ENCODE measurements at regions not wholly inside any gene's neighbourhood (a gene's known extent, or its start where the extent isn't known, plus 50 kb on each side); places are given as distances from the start of the nearest gene placed in this dataset.

DNA sequence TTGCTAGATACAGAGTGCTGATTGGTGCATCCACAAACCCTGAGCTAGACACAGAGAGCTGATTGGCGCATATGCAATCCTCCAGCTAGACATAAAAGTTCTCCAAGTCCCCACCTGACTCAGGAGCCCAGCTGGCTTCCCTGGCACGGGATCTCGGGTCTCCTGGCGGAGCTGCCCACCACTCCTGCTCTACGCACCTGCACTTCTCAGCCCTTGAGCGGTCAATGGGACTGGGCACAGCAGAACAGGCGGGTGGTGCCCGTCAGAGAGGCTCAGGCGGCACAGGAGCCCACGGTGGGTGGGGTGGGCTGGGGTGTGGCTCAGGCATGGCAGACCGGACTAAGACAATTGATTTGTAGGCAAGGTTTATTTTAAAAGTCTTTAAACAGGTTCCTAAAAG is 1365.5 kb downstream of the FAM181B start:
- Mint-ChIP-seq H3K36me3 (ENCODE audit: low read depth, unreplicated experiment) (no peaks in the 10 kb centered on the region), H3K4me3 (ENCODE audit: unreplicated experiment) (no peak overlapping the region), H3K27me3 (ENCODE audit: unreplicated experiment) (peaks cover 2% of the 10 kb centered on the region), H3K9me3 (ENCODE audit: unreplicated experiment) (no peaks in the 10 kb centered on the region), H3K4me1 (ENCODE audit: unreplicated experiment) (no peaks in the 10 kb centered on the region), H3K27ac (ENCODE audit: unreplicated experiment) (no peak overlapping the region)
- no peak for DNase-seq (ENCODE audit: low spot score)
- TF ChIP-seq, protein P1, sequence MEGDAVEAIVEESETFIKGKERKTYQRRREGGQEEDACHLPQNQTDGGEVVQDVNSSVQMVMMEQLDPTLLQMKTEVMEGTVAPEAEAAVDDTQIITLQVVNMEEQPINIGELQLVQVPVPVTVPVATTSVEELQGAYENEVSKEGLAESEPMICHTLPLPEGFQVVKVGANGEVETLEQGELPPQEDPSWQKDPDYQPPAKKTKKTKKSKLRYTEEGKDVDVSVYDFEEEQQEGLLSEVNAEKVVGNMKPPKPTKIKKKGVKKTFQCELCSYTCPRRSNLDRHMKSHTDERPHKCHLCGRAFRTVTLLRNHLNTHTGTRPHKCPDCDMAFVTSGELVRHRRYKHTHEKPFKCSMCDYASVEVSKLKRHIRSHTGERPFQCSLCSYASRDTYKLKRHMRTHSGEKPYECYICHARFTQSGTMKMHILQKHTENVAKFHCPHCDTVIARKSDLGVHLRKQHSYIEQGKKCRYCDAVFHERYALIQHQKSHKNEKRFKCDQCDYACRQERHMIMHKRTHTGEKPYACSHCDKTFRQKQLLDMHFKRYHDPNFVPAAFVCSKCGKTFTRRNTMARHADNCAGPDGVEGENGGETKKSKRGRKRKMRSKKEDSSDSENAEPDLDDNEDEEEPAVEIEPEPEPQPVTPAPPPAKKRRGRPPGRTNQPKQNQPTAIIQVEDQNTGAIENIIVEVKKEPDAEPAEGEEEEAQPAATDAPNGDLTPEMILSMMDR (IDR thresholded peaks at IDR 0.05; ENCODE audit: unreplicated experiment), result no peak

DNA sequence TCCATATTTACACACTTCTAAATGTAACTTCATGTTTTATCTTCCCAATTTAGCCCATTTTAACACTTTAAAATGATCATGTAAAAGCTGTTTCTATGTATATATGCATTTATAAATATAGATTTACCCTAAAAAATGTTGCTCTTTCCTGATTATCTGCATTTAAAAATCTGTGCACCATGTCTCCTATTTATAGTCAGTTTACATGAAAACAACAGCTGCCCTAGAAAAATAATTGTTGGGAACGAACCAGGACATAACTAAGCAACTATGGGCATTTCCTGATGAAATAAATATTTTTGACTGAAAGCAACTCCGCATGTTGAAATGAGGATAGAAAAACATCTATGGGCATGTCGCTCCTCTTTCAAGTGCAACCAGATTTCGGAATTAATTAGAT is 1368.2 kb downstream of the FAM181B start:
- Mint-ChIP-seq H3K4me3 (ENCODE audit: unreplicated experiment) (no peak overlapping the region), H3K36me3 (ENCODE audit: low read depth, unreplicated experiment) (no peaks in the 10 kb centered on the region), H3K27me3 (ENCODE audit: unreplicated experiment) (peaks cover 2% of the 10 kb centered on the region), H3K9me3 (ENCODE audit: unreplicated experiment) (no peaks in the 10 kb centered on the region), H3K4me1 (ENCODE audit: unreplicated experiment) (no peaks in the 10 kb centered on the region), H3K27ac (ENCODE audit: unreplicated experiment) (no peak overlapping the region)
- DNase-seq (ENCODE audit: low spot score), result no peak
- TF ChIP-seq, protein P1 (IDR thresholded peaks at IDR 0.05; ENCODE audit: unreplicated experiment), result no peak

DNA sequence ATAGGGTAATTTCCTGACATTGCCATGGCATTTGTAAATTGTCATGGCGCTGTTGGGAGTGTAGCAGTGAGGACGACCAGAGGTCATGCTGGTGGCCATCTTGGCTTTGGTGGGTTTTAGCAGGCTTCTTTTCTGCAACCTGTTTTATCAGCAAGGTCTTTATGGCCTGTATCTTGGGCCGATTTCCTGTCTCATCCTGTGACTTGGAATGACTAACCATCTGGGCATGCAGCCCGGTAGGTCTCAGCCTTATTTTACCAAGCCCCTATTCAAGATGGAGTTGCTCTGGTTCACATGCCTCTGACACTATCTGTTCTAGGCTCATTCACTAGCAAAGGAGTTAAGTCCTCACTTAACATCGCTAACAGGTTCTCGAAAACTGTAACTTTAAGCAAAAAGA is 1374.2 kb downstream of the FAM181B start:
- H3K27me3 Mint-ChIP-seq (ENCODE audit: unreplicated experiment), result no peaks in the 10 kb centered on the region
- no peaks in the 10 kb centered on the region for H3K9me3 Mint-ChIP-seq (ENCODE audit: unreplicated experiment)
- H3K36me3 Mint-ChIP-seq (ENCODE audit: low read depth, unreplicated experiment), result no peaks in the 10 kb centered on the region
- no peaks in the 10 kb centered on the region for H3K4me1 Mint-ChIP-seq (ENCODE audit: unreplicated experiment)
- no peak overlapping the region for H3K4me3 Mint-ChIP-seq (ENCODE audit: unreplicated experiment)
- no peak for DNase-seq (ENCODE audit: low spot score)
- no peak overlapping the region for H3K27ac Mint-ChIP-seq (ENCODE audit: unreplicated experiment)
- TF ChIP-seq, protein P1 (IDR thresholded peaks at IDR 0.05; ENCODE audit: unreplicated experiment), result no peak

DNA sequence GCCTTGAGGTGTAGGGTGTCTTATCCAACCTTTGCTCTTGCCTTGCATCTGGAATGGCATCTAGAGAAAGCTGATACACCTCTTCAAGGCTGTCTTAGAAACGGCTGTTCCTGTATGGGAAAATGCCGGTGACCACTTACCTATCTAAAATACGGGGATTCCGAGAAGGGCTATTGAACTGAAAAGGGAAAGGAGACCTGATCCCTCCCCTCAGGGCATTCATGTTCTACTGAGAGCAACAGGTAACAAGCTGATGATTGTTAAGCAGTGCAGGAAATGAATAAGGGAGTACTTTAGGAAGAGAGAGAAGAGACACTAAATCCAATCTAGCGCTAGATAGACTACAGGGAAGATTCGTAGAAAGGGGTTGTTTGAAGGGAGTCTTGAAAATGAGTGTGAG is 1388.1 kb downstream of the FAM181B start:
- H3K36me3 Mint-ChIP-seq (ENCODE audit: low read depth, unreplicated experiment), result no peaks in the 10 kb centered on the region
- no peak for DNase-seq (ENCODE audit: low spot score)
- TF ChIP-seq, protein P1 (IDR thresholded peaks at IDR 0.05; ENCODE audit: unreplicated experiment), result no peak
- no peak overlapping the region for H3K4me3 Mint-ChIP-seq (ENCODE audit: unreplicated experiment)
- no peak overlapping the region for H3K27ac Mint-ChIP-seq (ENCODE audit: unreplicated experiment)
- no peaks in the 10 kb centered on the region for H3K27me3 Mint-ChIP-seq (ENCODE audit: unreplicated experiment)
- no peaks in the 10 kb centered on the region for H3K9me3 Mint-ChIP-seq (ENCODE audit: unreplicated experiment)
- no peaks in the 10 kb centered on the region for H3K4me1 Mint-ChIP-seq (ENCODE audit: unreplicated experiment)

DNA sequence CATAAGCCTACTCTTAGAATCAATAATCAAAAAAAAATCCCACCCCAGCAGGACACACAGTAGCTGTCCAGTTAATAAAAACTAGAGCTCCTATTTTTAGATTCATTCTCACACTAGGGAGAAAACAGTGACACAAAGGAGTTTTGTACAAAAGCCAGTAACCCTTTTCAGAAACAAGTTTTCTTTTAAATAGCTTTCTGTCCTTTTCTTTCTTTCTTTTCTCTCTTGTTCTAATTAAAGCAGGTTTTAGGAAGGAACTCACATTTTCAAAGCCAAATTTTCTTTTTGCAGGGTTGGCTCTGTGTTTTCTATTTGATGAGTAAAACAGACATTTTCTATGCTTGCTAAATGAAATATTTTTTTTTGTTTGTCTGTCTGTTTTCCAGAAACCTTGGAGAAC is 1390.7 kb downstream of the FAM181B start:
- no peak for DNase-seq (ENCODE audit: low spot score)
- Mint-ChIP-seq H3K4me1 (ENCODE audit: unreplicated experiment) (no peaks in the 10 kb centered on the region), H3K9me3 (ENCODE audit: unreplicated experiment) (no peaks in the 10 kb centered on the region), H3K4me3 (ENCODE audit: unreplicated experiment) (no peak overlapping the region), H3K27ac (ENCODE audit: unreplicated experiment) (no peak overlapping the region), H3K27me3 (ENCODE audit: unreplicated experiment) (no peaks in the 10 kb centered on the region), H3K36me3 (ENCODE audit: low read depth, unreplicated experiment) (no peaks in the 10 kb centered on the region)
- TF ChIP-seq, protein P1 (IDR thresholded peaks at IDR 0.05; ENCODE audit: unreplicated experiment), result no peak
